ENCODE measurements at regions not wholly inside any gene's neighbourhood (a gene's known extent, or its start where the extent isn't known, plus 50 kb on each side); places are given as distances from the start of the nearest gene placed in this dataset.

DNA sequence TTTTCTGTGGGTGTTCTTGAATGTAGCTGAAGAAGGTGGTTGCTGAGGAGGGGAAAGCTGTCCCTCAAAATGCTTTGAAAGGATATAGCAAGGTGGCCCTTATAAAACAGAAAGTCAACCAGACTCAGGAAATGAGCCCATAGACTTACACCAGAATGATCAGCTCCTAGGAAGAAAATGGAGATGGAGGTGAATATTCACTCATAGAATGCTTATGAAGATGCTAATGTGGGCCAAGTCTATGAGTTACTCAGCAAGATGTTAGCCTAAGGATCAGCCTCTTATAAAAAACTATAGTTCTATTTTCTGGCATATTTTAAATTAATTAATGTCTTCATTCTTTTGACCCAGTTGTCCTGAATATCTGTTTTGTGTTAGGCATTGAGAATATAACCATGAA is 1054.0 kb downstream of the AGBL1 start:
- DNase-seq = no peak

DNA sequence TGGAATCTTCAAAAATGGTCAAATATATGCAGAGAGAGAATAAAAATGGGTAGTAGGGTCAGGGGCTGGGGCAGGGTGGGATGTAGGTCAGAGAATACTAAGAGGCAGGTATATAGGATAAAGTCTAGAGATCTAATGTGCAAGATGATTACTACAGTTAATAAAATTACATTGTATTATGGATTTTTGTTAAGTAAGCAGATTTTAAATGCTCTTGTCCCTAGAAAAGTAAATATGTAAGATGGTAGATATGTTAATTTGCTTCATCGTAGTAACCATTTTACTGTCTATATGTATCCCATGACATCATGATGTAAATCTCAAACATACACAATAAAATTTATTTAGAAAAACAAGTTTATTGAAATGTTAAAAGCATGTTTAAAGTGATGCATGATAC is 1051.4 kb downstream of the AGBL1 start:
- DNase-seq = no peak

- peak; percentile 33 for DNase-seq
Observed at GRCh38 chr15:87129916-87130315, 1050.2 kb downstream of the AGBL1 start.

DNA sequence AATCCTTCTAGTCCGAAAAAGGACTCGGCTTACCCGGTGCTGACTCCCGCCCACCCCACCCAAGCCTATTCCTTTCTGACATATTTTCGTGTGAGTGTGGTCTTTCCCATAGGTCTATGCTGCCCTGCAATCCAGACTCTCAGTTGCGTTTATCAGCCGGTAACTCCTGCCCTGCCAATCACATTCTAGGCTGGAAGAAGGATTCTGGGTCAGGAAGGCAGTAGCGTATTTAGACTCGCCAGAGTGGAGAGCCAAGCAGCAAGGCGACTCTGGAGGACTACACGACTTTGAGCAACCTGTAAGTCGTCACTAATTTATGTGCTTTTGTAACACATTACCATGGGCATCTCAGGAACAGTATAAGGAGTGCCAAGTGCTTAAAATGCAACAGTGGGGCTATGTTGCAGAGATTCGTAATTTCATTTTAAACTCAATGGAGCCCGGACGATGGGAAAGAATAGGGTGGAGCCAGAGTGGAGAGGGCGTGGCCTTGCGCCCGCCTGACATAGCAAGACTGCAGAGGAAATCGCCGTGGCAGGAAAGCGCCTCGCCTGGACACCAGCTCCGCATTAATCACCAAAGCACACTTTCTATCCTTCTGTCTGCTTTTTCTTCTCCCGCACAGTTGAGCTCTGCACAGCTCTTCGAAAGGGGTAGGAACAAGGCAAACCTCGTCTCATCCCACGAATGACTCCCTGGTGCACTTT is 1044.2 kb downstream of the AGBL1 start:
- DNase-seq = no peak

GRCh38 chr15:87121336-87121735 is 1041.7 kb downstream of the AGBL1 start:
- peak; percentile 21 for DNase-seq

- DNase-seq = no peak
Observed at GRCh38 chr15:87120555-87120954, 1040.9 kb downstream of the AGBL1 start.

- no peak for DNase-seq
Observed at GRCh38 chr15:87118846-87119245, 1039.2 kb downstream of the AGBL1 start.

GRCh38 chr15:87118435-87118834 is 1038.8 kb downstream of the AGBL1 start:
- DNase-seq = peak; percentile 22

DNA sequence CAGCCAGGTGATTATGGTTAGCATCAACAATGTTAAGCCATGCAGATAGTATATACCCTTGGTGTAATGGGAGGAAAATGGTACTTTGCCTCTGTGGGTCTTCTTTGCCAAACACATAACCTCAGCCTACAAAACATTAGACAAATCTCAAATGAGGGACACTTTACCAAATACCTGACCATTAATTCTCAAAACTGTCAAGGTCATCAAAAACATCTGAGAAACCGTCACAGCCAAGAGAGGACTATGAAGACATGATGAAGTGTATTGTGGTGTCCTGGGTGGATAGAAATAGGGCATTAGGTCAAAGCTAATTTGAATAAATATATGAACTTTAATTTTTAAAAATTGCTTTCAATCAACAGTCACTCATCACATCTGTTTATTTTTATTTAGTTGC is 1036.1 kb downstream of the AGBL1 start:
- DNase-seq = no peak

DNA sequence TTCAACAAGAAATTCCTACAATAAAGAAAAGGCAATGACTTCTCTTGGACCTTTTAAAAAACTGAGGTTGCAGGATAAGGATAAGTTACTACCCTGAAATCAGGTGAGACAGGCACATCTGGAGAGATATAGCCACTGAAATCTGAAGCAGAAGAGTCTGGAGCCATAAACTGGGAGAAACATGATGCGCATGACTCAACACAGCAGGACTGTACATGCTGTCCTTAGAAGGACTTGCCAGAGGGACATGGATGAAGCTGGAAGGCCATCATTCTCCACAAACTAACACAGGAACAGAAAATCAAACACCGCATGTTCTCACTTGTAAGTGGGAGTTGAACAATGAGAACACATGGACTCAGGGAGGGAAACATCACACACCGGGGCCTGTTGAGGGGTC is 1020.2 kb downstream of the AGBL1 start:
- no peak for DNase-seq

GRCh38 chr15:87089551-87089950 is 1009.9 kb downstream of the AGBL1 start:
- DNase-seq = no peak

DNA sequence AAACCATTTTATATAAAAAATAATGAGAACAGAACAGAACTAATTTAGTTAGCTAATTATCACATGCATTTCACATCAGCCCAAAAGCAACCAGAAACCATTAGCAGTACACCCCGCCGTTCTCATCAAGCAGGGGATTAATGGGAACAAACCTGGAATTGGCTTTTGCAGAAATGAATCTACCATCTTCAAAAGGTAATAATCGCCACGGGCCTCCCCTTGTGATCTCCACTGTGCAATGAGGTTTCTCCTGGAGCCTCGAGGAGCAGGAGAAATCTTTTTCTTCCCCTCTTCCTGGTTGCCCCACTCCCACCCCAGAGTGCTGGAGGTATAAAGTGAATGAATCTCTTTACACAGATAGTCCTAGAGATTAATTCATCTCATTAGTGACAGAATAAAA is 1003.5 kb downstream of the AGBL1 start:
- no peak for DNase-seq

DNA sequence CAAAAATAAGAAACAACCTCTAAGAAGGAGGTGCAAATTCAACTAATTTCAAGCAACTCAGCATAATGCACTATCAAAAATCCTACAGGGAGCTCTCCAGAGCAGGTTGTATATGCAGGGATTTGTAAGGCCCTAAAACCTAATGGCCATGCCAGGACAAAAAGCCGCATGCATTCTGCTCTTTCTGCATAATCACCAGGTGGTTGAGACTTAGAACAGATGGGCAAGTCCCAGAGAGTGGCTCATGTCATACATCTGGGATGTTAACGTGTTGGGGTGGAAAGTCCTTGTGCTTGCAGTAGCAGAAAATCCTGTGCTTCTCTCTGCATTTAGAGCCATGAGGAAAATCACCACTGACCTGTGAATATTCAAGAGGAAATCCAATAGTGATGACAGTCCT is 1002.9 kb downstream of the AGBL1 start:
- no peak for DNase-seq

DNA sequence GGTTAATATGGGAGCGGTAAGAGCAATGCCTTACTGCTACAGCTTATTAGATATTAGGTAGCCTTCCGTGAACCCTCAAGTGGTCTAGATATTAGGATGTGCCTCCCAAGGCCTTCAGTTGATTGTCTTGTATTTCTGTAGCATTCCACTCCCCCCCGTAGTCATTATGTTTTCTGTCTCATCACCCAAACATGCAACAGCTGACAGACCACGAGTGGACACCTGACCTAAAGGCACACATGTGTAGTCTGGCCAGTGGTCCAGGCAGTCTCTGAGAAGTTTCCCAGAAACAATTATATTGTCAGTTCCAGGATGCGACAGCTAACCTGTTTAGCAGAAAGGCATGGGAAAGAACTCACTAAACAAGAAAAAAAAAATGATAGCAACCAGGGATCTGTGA is 1000.9 kb downstream of the AGBL1 start:
- no peak for DNase-seq
